Suprapubic skin (tissue), 4 donors: ENCODE measurements at regions not wholly inside any gene's neighbourhood (a gene's known extent, or its start where the extent isn't known, plus 50 kb on each side); places are given as distances from the start of the nearest gene placed in this dataset.
"Not testable (repeated sequence)": the region's sequence is repeated elsewhere in the genome, so short reads cannot be mapped to it uniquely, and the experiment has no call there.

Experiments used
- DNase-seq, 2 donors: peaks; one replicate each; pipeline ENCODE4 v3.0.0-alpha.2; 2019; ENCODE audit warnings: low spot score in 2 of 2
- H3K27ac ChIP-seq: fragments of 200-600 bp; sonication (generic); one replicate; pipeline ENCODE4 v1.5.1; 2019
- H3K27me3 ChIP-seq: fragments of 200-600 bp; sonication (generic); one replicate; pipeline ENCODE4 v1.5.1; 2019
- H3K36me3 ChIP-seq: fragments of 200-600 bp; sonication (generic); one replicate; pipeline ENCODE4 v1.5.1; 2019
- H3K4me1 ChIP-seq: fragments of 200-600 bp; sonication (generic); one replicate; pipeline ENCODE4 v1.5.1; 2019
- H3K4me3 ChIP-seq: fragments of 200-600 bp; sonication (generic); one replicate; pipeline ENCODE4 v1.5.1; 2019; ENCODE audit warnings: mild to moderate bottlenecking
- H3K9me3 ChIP-seq: fragments of 200-600 bp; sonication (generic); one replicate; pipeline ENCODE4 v1.5.1; 2019
- CTCF ChIP-seq, 2 donors: fragments of 200-600 bp in 1 of 2; fragments of 450-650 bp in 1 of 2; sonication (generic) in 1 of 2; IDR thresholded peaks; one replicate each; pipeline ENCODE4 v1.5.1; 2016 to 2019; ENCODE audit warnings: antibody characterized with exemption in 2 of 2, mild to moderate bottlenecking in 1 of 2, moderate library complexity in 1 of 2
- EP300 ChIP-seq: sonication (generic); formaldehyde crosslinking; IDR thresholded peaks from one replicate; pipeline ENCODE4 v1.6.1; 2017; ENCODE audit warnings: antibody characterized with exemption
- POLR2A ChIP-seq, 2 donors: fragments of 450-650 bp; IDR thresholded peaks; one replicate each; pipeline ENCODE4 v1.6.1; 2017; ENCODE audit warnings: antibody characterized with exemption in 2 of 2, mild to moderate bottlenecking in 2 of 2, moderate library complexity in 2 of 2
- POLR2AphosphoS5 ChIP-seq, 3 donors: sonication (generic); formaldehyde crosslinking; IDR thresholded peaks; one replicate each; pipeline ENCODE4 v1.6.1; 2017; ENCODE audit warnings: antibody characterized with exemption in 3 of 3
- WGBS: methylation state at CpG from one replicate; pipeline ENCODE4 v1.1.5; 2018; 5-methylcytosine and 5-hydroxymethylcytosine counted together

- H3K4me1 ChIP-seq: no peaks in the 10 kb centered on the region
- H3K4me3 ChIP-seq: no peak overlapping the region
- no peak overlapping the region for H3K27ac ChIP-seq
- no peaks in the 10 kb centered on the region for H3K36me3 ChIP-seq
- TF ChIP-seq CTCF (IDR thresholded peaks at IDR 0.05) (no peak), POLR2AphosphoS5 (IDR thresholded peaks at IDR 0.05) (no peak), EP300 (no peak), POLR2A (IDR thresholded peaks at IDR 0.05) (no peak)
- H3K9me3 ChIP-seq: no peaks in the 10 kb centered on the region
- H3K27me3 ChIP-seq: no peaks in the 10 kb centered on the region
- DNase-seq: no peak
Observed at GRCh38 chr4:23425570-23425969, 464.3 kb downstream of the PPARGC1A start.

DNA sequence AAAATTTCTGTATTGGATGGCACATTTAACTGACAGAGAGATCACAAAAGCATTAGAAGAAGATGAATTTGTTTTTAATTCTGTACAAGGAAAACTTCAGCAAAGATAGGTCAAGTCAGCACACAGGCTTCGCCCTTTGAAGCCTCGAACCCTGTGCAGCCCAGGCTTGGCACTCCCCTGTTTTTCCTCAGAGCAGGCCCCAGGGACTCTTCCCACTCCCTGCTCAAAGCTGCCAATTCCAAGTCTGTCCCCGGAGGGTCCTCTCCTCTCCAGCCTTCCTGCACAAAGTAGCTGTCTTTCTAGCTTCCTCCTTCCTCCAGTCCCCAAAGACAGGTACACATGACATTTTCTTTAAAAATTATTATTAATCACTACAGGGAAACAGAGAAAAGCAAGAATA is 466.3 kb downstream of the PPARGC1A start:
- Histone ChIP-seq H3K27ac (no peak overlapping the region), H3K9me3 (no peaks in the 10 kb centered on the region), H3K4me3 (no peak overlapping the region), H3K4me1 (no peaks in the 10 kb centered on the region), H3K27me3 (no peaks in the 10 kb centered on the region), H3K36me3 (no peaks in the 10 kb centered on the region)
- WGBS: 54% methylated on average over 3 of the region's 3 CpGs
- TF ChIP-seq POLR2A (IDR thresholded peaks at IDR 0.05): no peak
- TF ChIP-seq EP300: no peak
- no peak for TF ChIP-seq CTCF (IDR thresholded peaks at IDR 0.05)
- TF ChIP-seq POLR2AphosphoS5 (IDR thresholded peaks at IDR 0.05): no peak
- no peak for DNase-seq

DNA sequence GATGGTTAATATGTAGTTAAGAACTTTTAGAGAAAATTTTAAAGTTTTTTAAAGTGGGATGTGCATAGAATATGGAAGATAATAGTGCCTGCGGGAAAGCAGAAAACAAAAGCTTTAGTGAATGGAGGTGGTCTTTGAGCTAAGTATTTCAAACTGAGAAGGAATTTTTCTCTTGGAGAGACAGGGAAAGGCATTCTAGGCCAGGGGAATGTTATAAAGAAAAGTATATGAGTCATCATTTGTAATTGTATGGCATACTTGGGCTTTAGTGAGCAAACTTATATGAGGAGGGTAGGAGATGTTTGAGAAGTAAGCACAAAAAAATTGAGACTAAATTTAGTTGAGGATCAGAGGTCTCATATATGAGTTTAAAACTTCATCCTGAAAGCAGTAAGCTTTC is 467.0 kb downstream of the PPARGC1A start:
- Histone ChIP-seq H3K36me3 (no peaks in the 10 kb centered on the region), H3K4me1 (no peaks in the 10 kb centered on the region), H3K4me3 (no peak overlapping the region), H3K9me3 (no peaks in the 10 kb centered on the region), H3K27ac (no peak overlapping the region), H3K27me3 (no peaks in the 10 kb centered on the region)
- WGBS: 91% methylated on average over 1 of the region's 1 CpG
- DNase-seq: no peak
- TF ChIP-seq EP300 (no peak), CTCF (IDR thresholded peaks at IDR 0.05) (no peak), POLR2AphosphoS5 (IDR thresholded peaks at IDR 0.05) (no peak), POLR2A (IDR thresholded peaks at IDR 0.05) (no peak)

- DNase-seq: no peak
- H3K4me3 ChIP-seq: no peak overlapping the region
- TF ChIP-seq POLR2AphosphoS5 (IDR thresholded peaks at IDR 0.05): no peak
- no peak for TF ChIP-seq CTCF (IDR thresholded peaks at IDR 0.05)
- no peak for TF ChIP-seq POLR2A (IDR thresholded peaks at IDR 0.05)
- no peaks in the 10 kb centered on the region for H3K4me1 ChIP-seq
- no peaks in the 10 kb centered on the region for H3K27me3 ChIP-seq
- H3K36me3 ChIP-seq: no peaks in the 10 kb centered on the region
- no peak overlapping the region for H3K27ac ChIP-seq
- 56% methylated on average over 3 of the region's 3 CpGs for WGBS
- H3K9me3 ChIP-seq: no peaks in the 10 kb centered on the region
Observed at GRCh38 chr4:23413631-23414030, 476.2 kb downstream of the PPARGC1A start.

DNA sequence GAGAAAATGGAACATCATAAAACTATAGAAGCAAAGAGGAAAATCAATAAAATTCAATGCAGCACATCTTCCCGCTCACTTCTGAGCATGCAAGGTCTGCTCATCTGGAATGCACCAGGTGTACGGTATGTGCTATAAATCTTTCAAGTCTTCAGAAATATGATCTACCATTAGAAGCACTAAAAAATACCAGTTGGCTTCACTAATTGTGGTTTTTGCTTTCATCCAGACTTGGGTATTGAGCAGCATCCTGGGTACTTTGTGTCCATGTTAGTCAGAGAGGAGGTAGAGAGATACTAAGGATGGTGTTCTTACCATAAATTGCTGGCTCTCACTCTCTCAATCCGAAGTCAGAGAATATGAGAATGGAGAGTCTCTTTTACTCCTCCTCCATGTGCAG is 477.1 kb downstream of the PPARGC1A start:
- H3K4me1 ChIP-seq: no peaks in the 10 kb centered on the region
- 64% methylated on average over 3 of the region's 3 CpGs for WGBS
- no peaks in the 10 kb centered on the region for H3K9me3 ChIP-seq
- no peak for TF ChIP-seq POLR2AphosphoS5 (IDR thresholded peaks at IDR 0.05)
- no peak for TF ChIP-seq CTCF (IDR thresholded peaks at IDR 0.05)
- TF ChIP-seq POLR2A (IDR thresholded peaks at IDR 0.05): no peak
- no peak for TF ChIP-seq EP300
- no peak overlapping the region for H3K4me3 ChIP-seq
- H3K27me3 ChIP-seq: no peaks in the 10 kb centered on the region
- H3K36me3 ChIP-seq: no peaks in the 10 kb centered on the region
- H3K27ac ChIP-seq: no peak overlapping the region
- DNase-seq: no peak

- H3K27ac ChIP-seq, DNase-seq, H3K9me3 ChIP-seq, H3K27me3 ChIP-seq, H3K36me3 ChIP-seq, H3K4me3 ChIP-seq, H3K4me1 ChIP-seq: not testable (repeated sequence)
- 92% methylated on average over 2 of the region's 2 CpGs for WGBS
Observed at GRCh38 chr4:23408913-23409312, 480.9 kb downstream of the PPARGC1A start.
